Transverse colon (tissue), 4 donors: ENCODE measurements at regions not wholly inside any gene's neighbourhood (a gene's known extent, or its start where the extent isn't known, plus 50 kb on each side); places are given as distances from the start of the nearest gene placed in this dataset.
A peak's percentile ranks its signal among the peaks of the same experiment; 100 is the strongest.
"Not testable (repeated sequence)": the region's sequence is repeated elsewhere in the genome, so short reads cannot be mapped to it uniquely, and the experiment has no call there.

Experiments
- DNase-seq: peaks from one replicate; pipeline ENCODE4 v3.0.0-alpha.2; 2019
- H3K27ac ChIP-seq, 4 donors: fragments of 200-600 bp; sonication (generic); 2 replicates each; pipeline ENCODE4 v1.5.1; 2016 to 2018; ENCODE audit warnings: inconsistent platforms in 4 of 4
- H3K27me3 ChIP-seq: fragments of 200-600 bp; sonication (generic); 2 replicates; pipeline ENCODE4 v1.5.1; 2017; ENCODE audit warnings: inconsistent platforms
- H3K36me3 ChIP-seq, 4 donors: fragments of 200-600 bp; sonication (generic); 2 replicates each; pipeline ENCODE4 v1.5.1; 2017 to 2019; ENCODE audit warnings: inconsistent platforms in 4 of 4
- H3K4me1 ChIP-seq, 4 donors: fragments of 200-600 bp; sonication (generic); 2 replicates each; pipeline ENCODE4 v1.5.1; 2017 to 2020; ENCODE audit warnings: inconsistent platforms in 4 of 4
- H3K4me3 ChIP-seq, 4 donors: fragments of 200-600 bp; sonication (generic); 1 replicate in 1 of 4; 2 replicates in 3 of 4; pipeline versions ENCODE4 v1.5.1 to v1.6.1; 2017 to 2019; ENCODE audit warnings: inconsistent platforms in 4 of 4
- H3K9me3 ChIP-seq, 2 donors: fragments of 200-600 bp; sonication (generic); 2 replicates each; pipeline ENCODE4 v1.5.1; 2017 to 2019; ENCODE audit warnings: inconsistent platforms in 2 of 2
- CTCF ChIP-seq, 5 experiments: fragments of 200-600 bp in 3 of 5; fragments of 450-650 bp in 2 of 5; sonication (generic) in 3 of 5; IDR thresholded peaks; 1 replicate in 2 of 5; 2 replicates in 3 of 5; pipeline ENCODE4 v1.5.1; 2016 to 2017; ENCODE audit warnings: antibody characterized with exemption in 5 of 5, inconsistent platforms in 3 of 5, mild to moderate bottlenecking in 2 of 5, moderate library complexity in 1 of 5
- EP300 ChIP-seq: sonication (generic); formaldehyde crosslinking; IDR thresholded peaks from one replicate; pipeline ENCODE4 v1.6.1; 2017; ENCODE audit warnings: antibody characterized with exemption, low read depth
- POLR2A ChIP-seq: fragments of 450-650 bp; IDR thresholded peaks from one replicate; pipeline ENCODE4 v1.6.1; 2016; ENCODE audit warnings: antibody characterized with exemption, mild to moderate bottlenecking, moderate library complexity
- POLR2AphosphoS5 ChIP-seq, 3 donors: sonication (generic); formaldehyde crosslinking; IDR thresholded peaks; one replicate each; pipeline ENCODE4 v1.6.1; 2016; ENCODE audit warnings: antibody characterized with exemption in 3 of 3
- WGBS, 2 donors: methylation state at CpG; one replicate each; pipeline ENCODE4 v1.1.5; 2018; ENCODE audit warnings: low coverage in 1 of 2; 5-methylcytosine and 5-hydroxymethylcytosine counted together
- in situ Hi-C, 4 donors: fragments of 200-750 bp; cut with MboI; loops; one replicate each; pipeline versions ENCODE4 v1.15.0 to v1.15.1; 2017; ENCODE audit warnings: low sequenced_read_pairs in 3 of 4, low pct_ligation_motif_present in 1 of 4, low pct_unique_long_range_greater_than_20kb in 1 of 4
- intact Hi-C: fragments of 100-400 bp; cut with DNase I; formaldehyde crosslinking; loops from one replicate; pipeline ENCODE4 v1.15.1; 2023; ENCODE audit warnings: low total_unique reads

GRCh38 chr6:137811121-137811915 lies 55.7 kb upstream of the TNFAIP3 start:
- no peaks in the 10 kb centered on the region for H3K27me3 ChIP-seq
- in situ Hi-C loops = no loop called here

GRCh38 chr6:137811916-137812553 lies 55.0 kb upstream of the TNFAIP3 start:
- in situ Hi-C loops = no loop called here
- Histone ChIP-seq H3K36me3 (no peaks in the 10 kb centered on the region), H3K9me3 (no peaks in the 10 kb centered on the region), H3K4me1 (peaks cover 0 to 24% (median 8%) of the 10 kb centered on the region in 4 donors), H3K27ac (peak overlapping the region; percentile 8 to 72 (median 44)), H3K4me3 (no peak overlapping the region), H3K27me3 (no peaks in the 10 kb centered on the region)
- intact Hi-C loops = no loop called here
- DNase-seq = no peak
- TF ChIP-seq POLR2AphosphoS5 (IDR thresholded peaks at IDR 0.05) = no peak
- no peak for TF ChIP-seq EP300
- no peak for TF ChIP-seq POLR2A
- no peak for TF ChIP-seq CTCF (IDR thresholded peaks at IDR 0.05)
- 64 to 76% methylated on average over 6 of the region's 6 CpGs for WGBS, 2 donors

More at GRCh38 chr6:137811121-137811915, 55.7 kb upstream of the TNFAIP3 start:
- H3K36me3 ChIP-seq = no peaks in the 10 kb centered on the region
- H3K4me3 ChIP-seq = no peak overlapping the region
- peak overlapping the region; percentile 8 to 72 (median 44) for H3K27ac ChIP-seq
- TF ChIP-seq POLR2A (peak; percentile 27), EP300 (no peak), POLR2AphosphoS5 (IDR thresholded peaks at IDR 0.05) (peak; percentile 48 to 65 (median 65))
- H3K4me1 ChIP-seq = peaks cover 0 to 23% (median 8%) of the 10 kb centered on the region in 4 donors
- intact Hi-C loops = no loop called here
- no peaks in the 10 kb centered on the region for H3K9me3 ChIP-seq
- DNase-seq = peak; percentile 82
- 30 to 65% methylated on average over 5 to 13 of the region's 13 CpGs for WGBS, 2 donors

- WGBS, 2 donors = 90 to 95% methylated on average over 4 of the region's 4 CpGs
- Histone ChIP-seq H3K4me1 (peaks cover 0 to 24% (median 8%) of the 10 kb centered on the region in 4 donors), H3K27ac (no peak overlapping the region), H3K4me3 (no peak overlapping the region), H3K36me3 (no peaks in the 10 kb centered on the region), H3K27me3 (no peaks in the 10 kb centered on the region), H3K9me3 (no peaks in the 10 kb centered on the region)
- TF ChIP-seq POLR2A (no peak), CTCF (IDR thresholded peaks at IDR 0.05) (no peak), EP300 (no peak), POLR2AphosphoS5 (IDR thresholded peaks at IDR 0.05) (no peak)
- intact Hi-C loops = no loop called here
- no peak for DNase-seq
- in situ Hi-C loops = no loop called here
Measured at GRCh38 chr6:137813308-137813970, 53.6 kb upstream of the TNFAIP3 start.

DNA sequence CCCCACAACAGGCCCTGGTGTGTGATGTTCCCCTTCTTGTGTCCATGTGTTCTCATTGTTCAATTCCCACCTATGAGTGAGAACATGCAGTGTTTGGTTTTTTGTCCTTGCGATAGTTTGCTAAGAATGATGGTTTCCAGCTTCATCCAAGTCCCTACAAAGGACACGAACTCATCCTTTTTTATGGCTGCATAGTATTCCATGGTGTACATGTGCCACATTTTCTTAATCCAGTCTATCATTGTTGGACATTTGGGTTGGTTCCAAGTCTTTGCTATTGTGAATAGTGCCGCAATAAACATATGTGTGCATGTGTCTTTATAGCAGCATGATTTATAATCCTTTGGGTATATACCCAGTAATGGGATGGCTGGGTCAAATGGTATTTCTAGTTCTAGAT lies 53.0 kb upstream of the TNFAIP3 start:
- H3K27ac ChIP-seq, DNase-seq, H3K4me3 ChIP-seq, in situ Hi-C loops, H3K27me3 ChIP-seq, intact Hi-C loops, H3K36me3 ChIP-seq, H3K9me3 ChIP-seq: not testable (repeated sequence)
- WGBS, 2 donors = 92 to 100% methylated on average over 1 to 2 of the region's 3 CpGs
- peaks cover 0 to 24% (median 8%) of the 10 kb centered on the region in 4 donors for H3K4me1 ChIP-seq

GRCh38 chr6:137815692-137816091 lies 51.4 kb upstream of the TNFAIP3 start:
- no peak for DNase-seq
- no peaks in the 10 kb centered on the region for H3K9me3 ChIP-seq
- in situ Hi-C loops (no loop called here), intact Hi-C loops (no loop called here)
- H3K36me3 ChIP-seq = no peaks in the 10 kb centered on the region
- WGBS, 2 donors = 75% methylated on average over 1 of the region's 1 CpG; no CpG with 5 or more reads in 1 of the 2 donors
- no peak overlapping the region for H3K4me3 ChIP-seq
- no peaks in the 10 kb centered on the region for H3K27me3 ChIP-seq
- peaks cover 0 to 35% (median 10%) of the 10 kb centered on the region in 4 donors for H3K4me1 ChIP-seq
- TF ChIP-seq EP300 (no peak), POLR2AphosphoS5 (IDR thresholded peaks at IDR 0.05) (no peak), POLR2A (no peak), CTCF (IDR thresholded peaks at IDR 0.05) (no peak)
- H3K27ac ChIP-seq = no peak overlapping the region
